H1 (cell line): ENCODE measurements at regions not wholly inside any gene's neighbourhood (a gene's known extent, or its start where the extent isn't known, plus 50 kb on each side); places are given as distances from the start of the nearest gene placed in this dataset.

ENCODE experiments used
- ATF2 ChIP-seq: IDR thresholded peaks from 2 replicates; pipeline ENCODE4 v1.6.1; 2012; ENCODE audit warnings: low read length, inconsistent platforms
- SP4 ChIP-seq: IDR thresholded peaks from 2 replicates; pipeline ENCODE4 v1.6.1; 2012; ENCODE audit warnings: low read length, inconsistent platforms
- TCF12 ChIP-seq: IDR thresholded peaks from 2 replicates; pipeline ENCODE4 v1.6.1; 2011; ENCODE audit warnings: low read depth, mild to moderate bottlenecking, low read length
- TF ChIP-seq, protein P1 (sequence below): fragments of 300-600 bp; sonication (generic); IDR thresholded peaks from 2 replicates; pipeline ENCODE4 v1.7.1; 2012; ENCODE audit warnings: low read length, moderate library complexity, mild to moderate bottlenecking, inconsistent platforms; ENCODE audit not compliant: insufficient replicate concordance

GRCh38 chr12:59155448-59155847 lies 235.1 kb upstream of the LRIG3 start (continued):
- TF ChIP-seq, protein P1, sequence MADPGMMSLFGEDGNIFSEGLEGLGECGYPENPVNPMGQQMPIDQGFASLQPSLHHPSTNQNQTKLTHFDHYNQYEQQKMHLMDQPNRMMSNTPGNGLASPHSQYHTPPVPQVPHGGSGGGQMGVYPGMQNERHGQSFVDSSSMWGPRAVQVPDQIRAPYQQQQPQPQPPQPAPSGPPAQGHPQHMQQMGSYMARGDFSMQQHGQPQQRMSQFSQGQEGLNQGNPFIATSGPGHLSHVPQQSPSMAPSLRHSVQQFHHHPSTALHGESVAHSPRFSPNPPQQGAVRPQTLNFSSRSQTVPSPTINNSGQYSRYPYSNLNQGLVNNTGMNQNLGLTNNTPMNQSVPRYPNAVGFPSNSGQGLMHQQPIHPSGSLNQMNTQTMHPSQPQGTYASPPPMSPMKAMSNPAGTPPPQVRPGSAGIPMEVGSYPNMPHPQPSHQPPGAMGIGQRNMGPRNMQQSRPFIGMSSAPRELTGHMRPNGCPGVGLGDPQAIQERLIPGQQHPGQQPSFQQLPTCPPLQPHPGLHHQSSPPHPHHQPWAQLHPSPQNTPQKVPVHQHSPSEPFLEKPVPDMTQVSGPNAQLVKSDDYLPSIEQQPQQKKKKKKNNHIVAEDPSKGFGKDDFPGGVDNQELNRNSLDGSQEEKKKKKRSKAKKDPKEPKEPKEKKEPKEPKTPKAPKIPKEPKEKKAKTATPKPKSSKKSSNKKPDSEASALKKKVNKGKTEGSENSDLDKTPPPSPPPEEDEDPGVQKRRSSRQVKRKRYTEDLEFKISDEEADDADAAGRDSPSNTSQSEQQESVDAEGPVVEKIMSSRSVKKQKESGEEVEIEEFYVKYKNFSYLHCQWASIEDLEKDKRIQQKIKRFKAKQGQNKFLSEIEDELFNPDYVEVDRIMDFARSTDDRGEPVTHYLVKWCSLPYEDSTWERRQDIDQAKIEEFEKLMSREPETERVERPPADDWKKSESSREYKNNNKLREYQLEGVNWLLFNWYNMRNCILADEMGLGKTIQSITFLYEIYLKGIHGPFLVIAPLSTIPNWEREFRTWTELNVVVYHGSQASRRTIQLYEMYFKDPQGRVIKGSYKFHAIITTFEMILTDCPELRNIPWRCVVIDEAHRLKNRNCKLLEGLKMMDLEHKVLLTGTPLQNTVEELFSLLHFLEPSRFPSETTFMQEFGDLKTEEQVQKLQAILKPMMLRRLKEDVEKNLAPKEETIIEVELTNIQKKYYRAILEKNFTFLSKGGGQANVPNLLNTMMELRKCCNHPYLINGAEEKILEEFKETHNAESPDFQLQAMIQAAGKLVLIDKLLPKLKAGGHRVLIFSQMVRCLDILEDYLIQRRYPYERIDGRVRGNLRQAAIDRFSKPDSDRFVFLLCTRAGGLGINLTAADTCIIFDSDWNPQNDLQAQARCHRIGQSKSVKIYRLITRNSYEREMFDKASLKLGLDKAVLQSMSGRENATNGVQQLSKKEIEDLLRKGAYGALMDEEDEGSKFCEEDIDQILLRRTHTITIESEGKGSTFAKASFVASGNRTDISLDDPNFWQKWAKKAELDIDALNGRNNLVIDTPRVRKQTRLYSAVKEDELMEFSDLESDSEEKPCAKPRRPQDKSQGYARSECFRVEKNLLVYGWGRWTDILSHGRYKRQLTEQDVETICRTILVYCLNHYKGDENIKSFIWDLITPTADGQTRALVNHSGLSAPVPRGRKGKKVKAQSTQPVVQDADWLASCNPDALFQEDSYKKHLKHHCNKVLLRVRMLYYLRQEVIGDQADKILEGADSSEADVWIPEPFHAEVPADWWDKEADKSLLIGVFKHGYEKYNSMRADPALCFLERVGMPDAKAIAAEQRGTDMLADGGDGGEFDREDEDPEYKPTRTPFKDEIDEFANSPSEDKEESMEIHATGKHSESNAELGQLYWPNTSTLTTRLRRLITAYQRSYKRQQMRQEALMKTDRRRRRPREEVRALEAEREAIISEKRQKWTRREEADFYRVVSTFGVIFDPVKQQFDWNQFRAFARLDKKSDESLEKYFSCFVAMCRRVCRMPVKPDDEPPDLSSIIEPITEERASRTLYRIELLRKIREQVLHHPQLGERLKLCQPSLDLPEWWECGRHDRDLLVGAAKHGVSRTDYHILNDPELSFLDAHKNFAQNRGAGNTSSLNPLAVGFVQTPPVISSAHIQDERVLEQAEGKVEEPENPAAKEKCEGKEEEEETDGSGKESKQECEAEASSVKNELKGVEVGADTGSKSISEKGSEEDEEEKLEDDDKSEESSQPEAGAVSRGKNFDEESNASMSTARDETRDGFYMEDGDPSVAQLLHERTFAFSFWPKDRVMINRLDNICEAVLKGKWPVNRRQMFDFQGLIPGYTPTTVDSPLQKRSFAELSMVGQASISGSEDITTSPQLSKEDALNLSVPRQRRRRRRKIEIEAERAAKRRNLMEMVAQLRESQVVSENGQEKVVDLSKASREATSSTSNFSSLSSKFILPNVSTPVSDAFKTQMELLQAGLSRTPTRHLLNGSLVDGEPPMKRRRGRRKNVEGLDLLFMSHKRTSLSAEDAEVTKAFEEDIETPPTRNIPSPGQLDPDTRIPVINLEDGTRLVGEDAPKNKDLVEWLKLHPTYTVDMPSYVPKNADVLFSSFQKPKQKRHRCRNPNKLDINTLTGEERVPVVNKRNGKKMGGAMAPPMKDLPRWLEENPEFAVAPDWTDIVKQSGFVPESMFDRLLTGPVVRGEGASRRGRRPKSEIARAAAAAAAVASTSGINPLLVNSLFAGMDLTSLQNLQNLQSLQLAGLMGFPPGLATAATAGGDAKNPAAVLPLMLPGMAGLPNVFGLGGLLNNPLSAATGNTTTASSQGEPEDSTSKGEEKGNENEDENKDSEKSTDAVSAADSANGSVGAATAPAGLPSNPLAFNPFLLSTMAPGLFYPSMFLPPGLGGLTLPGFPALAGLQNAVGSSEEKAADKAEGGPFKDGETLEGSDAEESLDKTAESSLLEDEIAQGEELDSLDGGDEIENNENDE: no peak
- TF ChIP-seq SP4: no peak
- no peak for TF ChIP-seq TCF12
- TF ChIP-seq ATF2: no peak
